ENCODE measurements at regions not wholly inside any gene's neighbourhood (a gene's known extent, or its start where the extent isn't known, plus 50 kb on each side); places are given as distances from the start of the nearest gene placed in this dataset.
"Not testable (repeated sequence)": the region's sequence is repeated elsewhere in the genome, so short reads cannot be mapped to it uniquely, and the experiment has no call there.

GRCh38 chr6:4629789-4630188 lies 146.4 kb upstream of the CDYL start:
- H3K4me1 ChIP-seq (ENCODE audit: control insufficient read depth, extremely low read depth, insufficient read depth, low read length); CTCF ChIA-PET; H3K36me3 ChIP-seq (ENCODE audit: control insufficient read depth in 2 of 2, extremely low read depth in 1 of 2, insufficient read depth in 2 of 2, low read length in 2 of 2); intact Hi-C loops (cut with micrococcal nuclease); H3K9me1 ChIP-seq (replicated peaks; ENCODE audit: control insufficient read depth, extremely low read depth, insufficient read depth, low read length); H3K27me3 ChIP-seq (ENCODE audit: control insufficient read depth in 2 of 2, insufficient read depth in 2 of 2, low read length in 2 of 2); H3K27ac ChIP-seq (ENCODE audit: insufficient read depth, low read depth, low read length); H3K4me3 ChIP-seq (replicated peaks in 1 of 3; ENCODE audit: insufficient read depth in 1 of 3, low read depth in 1 of 3, low read length in 3 of 3); DNase-seq (ENCODE audit: low read depth, low spot score); POLR2A ChIA-PET; H3K79me2 ChIP-seq (ENCODE audit: control insufficient read depth, insufficient read depth, low read length); H3K9me3 ChIP-seq (replicated peaks; ENCODE audit: control insufficient read depth, insufficient read depth, low read length); H3K9ac ChIP-seq (replicated peaks; ENCODE audit: extremely low read depth, insufficient read depth, low read length); H3K4me2 ChIP-seq (ENCODE audit: insufficient read depth, low read length); dilution Hi-C loops (cut with MboI; ENCODE audit: extremely low pct_ligation_motif_present, low sequenced_read_pairs); FAIRE-seq; BruUV-seq (replicated peaks); H4K20me1 ChIP-seq (replicated peaks; ENCODE audit: control insufficient read depth, extremely low read depth, insufficient read depth, low read length); H2AFZ ChIP-seq (ENCODE audit: low read depth, low read length): not testable (repeated sequence)

- Histone ChIP-seq H4K20me1 (replicated peaks; ENCODE audit: control insufficient read depth, extremely low read depth, insufficient read depth, low read length) (no peaks in the 10 kb centered on the region), H3K27me3 (ENCODE audit: control insufficient read depth in 2 of 2, insufficient read depth in 2 of 2, low read length in 2 of 2) (no peaks in the 10 kb centered on the region), H3K4me1 (ENCODE audit: control insufficient read depth, extremely low read depth, insufficient read depth, low read length) (no peaks in the 10 kb centered on the region), H3K27ac (ENCODE audit: insufficient read depth, low read depth, low read length) (no peak overlapping the region), H2AFZ (ENCODE audit: low read depth, low read length) (no peak overlapping the region), H3K79me2 (ENCODE audit: control insufficient read depth, insufficient read depth, low read length) (no peaks in the 10 kb centered on the region), H3K9me3 (replicated peaks; ENCODE audit: control insufficient read depth, insufficient read depth, low read length) (peaks cover 5% of the 10 kb centered on the region), H3K4me2 (ENCODE audit: insufficient read depth, low read length) (no peak overlapping the region), H3K36me3 (ENCODE audit: control insufficient read depth in 2 of 2, extremely low read depth in 1 of 2, insufficient read depth in 2 of 2, low read length in 2 of 2) (no peaks in the 10 kb centered on the region), H3K9ac (replicated peaks; ENCODE audit: extremely low read depth, insufficient read depth, low read length) (no peak overlapping the region), H3K4me3 (replicated peaks in 1 of 3; ENCODE audit: insufficient read depth in 1 of 3, low read depth in 1 of 3, low read length in 3 of 3) (no peak overlapping the region), H3K9me1 (replicated peaks; ENCODE audit: control insufficient read depth, extremely low read depth, insufficient read depth, low read length) (no peaks in the 10 kb centered on the region)
- POLR2A ChIA-PET: no interaction called here
- CTCF ChIA-PET: no interaction called here
- dilution Hi-C loops (cut with MboI; ENCODE audit: extremely low pct_ligation_motif_present, low sequenced_read_pairs) (no loop called here), intact Hi-C loops (cut with micrococcal nuclease) (no loop called here)
- TF ChIP-seq, protein P1, sequence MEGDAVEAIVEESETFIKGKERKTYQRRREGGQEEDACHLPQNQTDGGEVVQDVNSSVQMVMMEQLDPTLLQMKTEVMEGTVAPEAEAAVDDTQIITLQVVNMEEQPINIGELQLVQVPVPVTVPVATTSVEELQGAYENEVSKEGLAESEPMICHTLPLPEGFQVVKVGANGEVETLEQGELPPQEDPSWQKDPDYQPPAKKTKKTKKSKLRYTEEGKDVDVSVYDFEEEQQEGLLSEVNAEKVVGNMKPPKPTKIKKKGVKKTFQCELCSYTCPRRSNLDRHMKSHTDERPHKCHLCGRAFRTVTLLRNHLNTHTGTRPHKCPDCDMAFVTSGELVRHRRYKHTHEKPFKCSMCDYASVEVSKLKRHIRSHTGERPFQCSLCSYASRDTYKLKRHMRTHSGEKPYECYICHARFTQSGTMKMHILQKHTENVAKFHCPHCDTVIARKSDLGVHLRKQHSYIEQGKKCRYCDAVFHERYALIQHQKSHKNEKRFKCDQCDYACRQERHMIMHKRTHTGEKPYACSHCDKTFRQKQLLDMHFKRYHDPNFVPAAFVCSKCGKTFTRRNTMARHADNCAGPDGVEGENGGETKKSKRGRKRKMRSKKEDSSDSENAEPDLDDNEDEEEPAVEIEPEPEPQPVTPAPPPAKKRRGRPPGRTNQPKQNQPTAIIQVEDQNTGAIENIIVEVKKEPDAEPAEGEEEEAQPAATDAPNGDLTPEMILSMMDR (IDR thresholded peaks at IDR 0.05; ENCODE audit: extremely low read depth in 1 of 2, insufficient read depth in 1 of 2, low read depth in 1 of 2, low read length in 2 of 2): no peak
- TF ChIP-seq, protein P2, sequence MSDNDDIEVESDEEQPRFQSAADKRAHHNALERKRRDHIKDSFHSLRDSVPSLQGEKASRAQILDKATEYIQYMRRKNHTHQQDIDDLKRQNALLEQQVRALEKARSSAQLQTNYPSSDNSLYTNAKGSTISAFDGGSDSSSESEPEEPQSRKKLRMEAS (IDR thresholded peaks at IDR 0.05; ENCODE audit: insufficient read depth, insufficient read length): no peak
- TF ChIP-seq MYC (IDR thresholded peaks at IDR 0.05; ENCODE audit: low read depth, low read length): no peak
- TF ChIP-seq EZH2 (IDR thresholded peaks at IDR 0.05; ENCODE audit: borderline replicate concordance, low read depth, low read length, severe bottlenecking): no peak
- no peak for TF ChIP-seq JUN (IDR thresholded peaks at IDR 0.05; ENCODE audit: borderline replicate concordance, insufficient read depth, insufficient read length, low read depth)
- TF ChIP-seq GATA2 (IDR thresholded peaks at IDR 0.05; ENCODE audit: insufficient read depth, insufficient read length, low read depth, low read length): no peak
- TF ChIP-seq FOS (IDR thresholded peaks at IDR 0.05; ENCODE audit: borderline replicate concordance, insufficient read depth, low read length): no peak
- TF ChIP-seq POLR2AphosphoS5 (IDR thresholded peaks at IDR 0.05; ENCODE audit: insufficient read depth, low read depth, low read length): no peak
- DNase-seq (ENCODE audit: low read depth, low spot score) (no peak), FAIRE-seq (no peak)
- BruUV-seq (replicated peaks): no TSS peak
These were observed 150.6 kb upstream of the CDYL start for GRCh38 chr6:4625557-4625956.
